ENCODE measurements at regions not wholly inside any gene's neighbourhood (a gene's known extent, or its start where the extent isn't known, plus 50 kb on each side); places are given as distances from the start of the nearest gene placed in this dataset.
A peak's percentile ranks its signal among the peaks of the same experiment; 100 is the strongest.

GRCh38 chr6:19655744-19656143 lies 181.4 kb upstream of the ID4 start:
- TF ChIP-seq CTCF (IDR thresholded peaks at IDR 0.05; ENCODE audit: unreplicated experiment in 3 of 3), result no peak
- Mint-ChIP-seq H3K27me3 (ENCODE audit: low read depth) (no peaks in the 10 kb centered on the region), H3K4me3 (no peak overlapping the region), H3K9me3 (peaks cover 4% of the 10 kb centered on the region), H3K27ac (no peak overlapping the region), H3K36me3 (ENCODE audit: low read depth) (peaks cover 8% of the 10 kb centered on the region), H3K4me1 (peaks cover 5% of the 10 kb centered on the region)

GRCh38 chr6:19660123-19660910 lies 176.9 kb upstream of the ID4 start:
- Mint-ChIP-seq H3K27me3 (ENCODE audit: low read depth) (no peaks in the 10 kb centered on the region), H3K4me3 (no peak overlapping the region), H3K27ac (no peak overlapping the region), H3K9me3 (peaks cover 4% of the 10 kb centered on the region), H3K36me3 (ENCODE audit: low read depth) (peaks cover 8% of the 10 kb centered on the region), H3K4me1 (peaks cover 9% of the 10 kb centered on the region)
- TF ChIP-seq CTCF (IDR thresholded peaks at IDR 0.05; ENCODE audit: unreplicated experiment in 3 of 3), result no peak

GRCh38 chr6:19662911-19663310 lies 174.3 kb upstream of the ID4 start:
- no peak for TF ChIP-seq CTCF (IDR thresholded peaks at IDR 0.05; ENCODE audit: unreplicated experiment in 3 of 3)
- Mint-ChIP-seq H3K27me3 (ENCODE audit: low read depth) (peaks cover 6% of the 10 kb centered on the region), H3K36me3 (ENCODE audit: low read depth) (peaks cover 4% of the 10 kb centered on the region), H3K4me3 (no peak overlapping the region), H3K9me3 (no peaks in the 10 kb centered on the region), H3K27ac (peak overlapping the region in 1 of 3 experiments; percentile 54), H3K4me1 (peaks cover 14% of the 10 kb centered on the region)

GRCh38 chr6:19663479-19663878 lies 173.7 kb upstream of the ID4 start:
- TF ChIP-seq CTCF (IDR thresholded peaks at IDR 0.05; ENCODE audit: unreplicated experiment in 3 of 3), result no peak
- no peak overlapping the region for H3K4me3 Mint-ChIP-seq
- H3K4me1 Mint-ChIP-seq, result peaks cover 14% of the 10 kb centered on the region

GRCh38 chr6:19664050-19664449 lies 173.1 kb upstream of the ID4 start:
- H3K4me1 Mint-ChIP-seq, result peaks cover 17% of the 10 kb centered on the region
- no peak overlapping the region for H3K4me3 Mint-ChIP-seq
- H3K27me3 Mint-ChIP-seq (ENCODE audit: low read depth), result peaks cover 6% of the 10 kb centered on the region
- H3K36me3 Mint-ChIP-seq (ENCODE audit: low read depth), result no peaks in the 10 kb centered on the region
- H3K9me3 Mint-ChIP-seq, result no peaks in the 10 kb centered on the region
- no peak for TF ChIP-seq CTCF (IDR thresholded peaks at IDR 0.05; ENCODE audit: unreplicated experiment in 3 of 3)
- peak overlapping the region in 1 of 3 experiments; percentile 28 for H3K27ac Mint-ChIP-seq

More at GRCh38 chr6:19663479-19663878, 173.7 kb upstream of the ID4 start:
- H3K36me3 Mint-ChIP-seq (ENCODE audit: low read depth), result peaks cover 1% of the 10 kb centered on the region
- H3K27ac Mint-ChIP-seq, result peak overlapping the region in 2 of 3 experiments; percentile 1 to 10
- H3K27me3 Mint-ChIP-seq (ENCODE audit: low read depth), result peaks cover 6% of the 10 kb centered on the region
- no peaks in the 10 kb centered on the region for H3K9me3 Mint-ChIP-seq

Data from nephron (organoid).